Astrocyte of the cerebellum (primary cell): ENCODE measurements at regions not wholly inside any gene's neighbourhood (a gene's known extent, or its start where the extent isn't known, plus 50 kb on each side); places are given as distances from the start of the nearest gene placed in this dataset.

ENCODE experiments used
- DNase-seq: peaks from one replicate; pipeline ENCODE4 v3.0.0-alpha.2; 2011; ENCODE audit warnings: low read depth
- H3K4me3 ChIP-seq: 2 replicates; pipeline ENCODE4 v1.5.1; 2011; ENCODE audit warnings: mild to moderate bottlenecking, low read depth, low read length, moderate library complexity
- in situ Hi-C: cut with HindIII; loops from 2 replicates; pipeline ENCODE4 v1.10.0; 2017; ENCODE audit warnings: low sequenced_read_pairs
- TF ChIP-seq, protein P1 (sequence below): IDR thresholded peaks from 2 replicates; pipeline ENCODE4 v1.5.1; 2012; ENCODE audit warnings: low read length, low read depth, moderate library complexity, mild to moderate bottlenecking; ENCODE audit errors: missing control alignments

DNA sequence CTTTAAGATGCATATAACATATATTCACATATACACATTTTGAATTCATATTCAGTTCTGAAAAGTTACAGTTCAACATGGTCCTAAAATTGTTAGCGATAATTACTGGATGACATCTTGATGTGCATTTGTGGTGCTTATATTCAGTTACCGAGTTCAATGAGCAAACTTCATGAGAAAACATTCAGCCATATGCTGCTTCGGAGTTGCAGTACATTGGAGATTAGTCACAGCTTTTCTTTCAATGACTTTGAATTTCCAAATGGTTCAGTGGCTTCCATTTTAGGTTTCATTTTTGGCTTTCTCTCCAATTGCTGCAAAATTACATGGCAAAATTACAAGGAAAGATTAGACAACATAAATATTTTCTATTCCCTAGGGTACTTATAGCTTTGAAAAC, 198.3 kb upstream of the CNTN3 start:
- TF ChIP-seq, protein P1, sequence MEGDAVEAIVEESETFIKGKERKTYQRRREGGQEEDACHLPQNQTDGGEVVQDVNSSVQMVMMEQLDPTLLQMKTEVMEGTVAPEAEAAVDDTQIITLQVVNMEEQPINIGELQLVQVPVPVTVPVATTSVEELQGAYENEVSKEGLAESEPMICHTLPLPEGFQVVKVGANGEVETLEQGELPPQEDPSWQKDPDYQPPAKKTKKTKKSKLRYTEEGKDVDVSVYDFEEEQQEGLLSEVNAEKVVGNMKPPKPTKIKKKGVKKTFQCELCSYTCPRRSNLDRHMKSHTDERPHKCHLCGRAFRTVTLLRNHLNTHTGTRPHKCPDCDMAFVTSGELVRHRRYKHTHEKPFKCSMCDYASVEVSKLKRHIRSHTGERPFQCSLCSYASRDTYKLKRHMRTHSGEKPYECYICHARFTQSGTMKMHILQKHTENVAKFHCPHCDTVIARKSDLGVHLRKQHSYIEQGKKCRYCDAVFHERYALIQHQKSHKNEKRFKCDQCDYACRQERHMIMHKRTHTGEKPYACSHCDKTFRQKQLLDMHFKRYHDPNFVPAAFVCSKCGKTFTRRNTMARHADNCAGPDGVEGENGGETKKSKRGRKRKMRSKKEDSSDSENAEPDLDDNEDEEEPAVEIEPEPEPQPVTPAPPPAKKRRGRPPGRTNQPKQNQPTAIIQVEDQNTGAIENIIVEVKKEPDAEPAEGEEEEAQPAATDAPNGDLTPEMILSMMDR = no peak
- H3K4me3 ChIP-seq = no peak overlapping the region
- in situ Hi-C loops = no loop called here
- DNase-seq = no peak

DNA sequence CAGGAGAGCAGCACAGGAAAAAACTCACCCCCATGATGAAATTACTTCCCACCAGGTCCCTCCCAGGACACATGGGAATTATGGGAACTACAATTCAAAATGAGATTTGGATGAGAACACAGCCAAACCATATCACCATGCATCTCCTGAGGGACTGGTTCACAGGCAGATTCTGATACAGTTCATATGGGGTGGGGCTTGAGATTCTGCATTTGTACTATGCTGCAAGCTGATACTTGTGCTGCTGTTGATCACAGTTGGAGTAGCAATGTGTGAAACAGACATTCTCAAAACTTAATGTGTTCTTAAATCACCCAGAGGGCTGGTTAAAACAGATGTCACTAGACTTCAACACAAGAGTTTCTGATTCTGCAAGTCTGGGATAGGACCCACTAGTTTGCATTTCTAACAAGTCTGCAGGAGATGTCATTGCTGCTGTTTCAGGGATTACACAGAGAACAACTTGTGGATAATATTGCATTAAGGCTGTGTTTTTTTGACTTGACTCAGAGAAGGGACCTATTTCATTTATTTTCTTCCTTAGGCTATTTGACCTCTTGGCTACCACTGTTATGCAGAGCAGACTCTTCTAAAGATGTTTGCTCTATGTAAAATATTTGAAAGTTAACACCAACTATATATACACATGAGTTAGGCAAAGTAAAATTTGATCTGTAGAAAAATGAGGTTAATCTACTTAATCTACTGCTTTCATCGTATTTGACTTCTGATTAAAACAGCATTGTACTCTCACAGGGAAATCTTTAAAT, 194.2 kb upstream of the CNTN3 start:
- no peak for DNase-seq

DNA sequence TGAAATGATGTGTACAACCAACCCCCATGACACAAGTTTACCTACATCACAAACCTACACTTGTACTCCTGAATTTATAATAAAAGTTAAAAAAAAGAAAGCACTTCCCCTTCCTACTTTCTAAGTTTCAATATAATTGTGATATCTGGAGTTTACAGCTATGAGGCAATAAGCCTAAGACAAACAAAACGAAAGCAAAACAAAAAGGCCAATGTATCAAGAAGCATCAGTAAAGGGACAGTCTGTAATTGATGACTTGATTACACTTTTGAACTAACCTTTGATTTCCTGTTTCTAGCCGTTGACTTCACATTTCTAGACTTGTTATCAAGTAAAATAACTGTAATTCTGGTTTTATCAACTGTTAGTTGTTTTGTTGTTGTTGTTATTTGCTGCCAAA, 187.5 kb upstream of the CNTN3 start:
- TF ChIP-seq, protein P1 = no peak

More for the DNA sequence above, 194.2 kb upstream of the CNTN3 start:
- H3K4me3 ChIP-seq = no peak overlapping the region
- TF ChIP-seq, protein P1 = no peak
- in situ Hi-C loops = no loop called here

DNA sequence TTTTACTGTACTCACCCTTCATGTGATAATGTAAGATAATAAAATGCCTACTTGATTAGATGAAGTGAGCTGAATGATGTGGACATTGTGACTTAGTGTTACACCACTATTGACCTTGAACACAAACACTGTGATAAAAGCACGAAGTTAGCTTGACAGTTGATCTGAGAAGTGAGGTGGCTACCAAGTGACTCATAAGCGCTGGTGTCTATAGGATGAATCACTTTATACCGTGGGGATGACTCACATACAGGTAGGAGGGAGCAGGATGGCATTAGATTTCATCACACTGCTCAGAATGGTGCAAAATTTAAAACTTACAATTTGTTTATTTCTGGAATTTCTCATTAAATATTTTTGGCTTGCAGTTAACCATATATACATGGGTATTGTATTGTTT, 174.7 kb upstream of the CNTN3 start:
- no peak overlapping the region for H3K4me3 ChIP-seq
- TF ChIP-seq, protein P1 = no peak
- no peak for DNase-seq
- in situ Hi-C loops = no loop called here

More for the DNA sequence above, 187.5 kb upstream of the CNTN3 start:
- in situ Hi-C loops = no loop called here
- H3K4me3 ChIP-seq = no peak overlapping the region
- DNase-seq = no peak

DNA sequence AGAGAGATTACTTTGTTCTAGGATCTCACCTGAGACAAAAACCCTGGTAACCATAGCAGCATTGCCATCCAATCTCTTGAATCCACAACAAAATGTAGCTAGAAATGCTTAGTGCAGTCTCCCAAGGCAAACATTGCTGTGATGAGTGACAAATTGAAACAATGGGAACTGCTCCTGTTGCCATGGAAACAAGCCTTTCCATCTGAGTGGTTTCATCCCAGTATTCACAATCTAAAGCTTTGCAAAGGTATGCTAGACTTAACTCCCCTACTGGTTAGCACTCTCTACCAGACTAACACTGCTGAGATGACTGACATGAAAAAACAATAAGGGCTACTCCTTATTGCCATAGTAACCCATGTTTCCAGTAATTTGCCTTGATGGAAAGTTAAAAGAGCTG, 172.6 kb upstream of the CNTN3 start:
- in situ Hi-C loops = no loop called here
- no peak overlapping the region for H3K4me3 ChIP-seq
- TF ChIP-seq, protein P1 = no peak
- DNase-seq = no peak

DNA sequence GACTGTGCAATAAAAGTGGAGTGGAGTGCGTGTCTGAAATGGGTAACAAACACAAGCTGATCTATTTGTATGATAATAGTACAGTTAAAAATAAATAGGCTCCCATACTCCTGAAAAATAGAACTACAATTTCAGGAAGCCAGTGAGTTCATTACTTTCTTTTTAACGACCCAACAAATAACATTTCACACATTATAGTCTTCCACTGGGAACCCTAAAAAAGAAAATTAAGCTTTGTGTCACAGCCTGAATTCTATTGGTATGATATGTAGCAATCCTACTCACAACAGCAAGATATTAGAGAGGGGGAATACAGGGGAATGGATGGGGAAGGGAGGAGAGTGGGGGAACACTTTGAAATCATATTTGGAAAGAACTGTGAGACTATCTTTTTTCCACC, 156.9 kb upstream of the CNTN3 start:
- in situ Hi-C loops = no loop called here
- DNase-seq = no peak
- no peak overlapping the region for H3K4me3 ChIP-seq
- TF ChIP-seq, protein P1 = no peak
